ENCODE measurements at regions not wholly inside any gene's neighbourhood (a gene's known extent, or its start where the extent isn't known, plus 50 kb on each side); places are given as distances from the start of the nearest gene placed in this dataset.

GRCh38 chr13:73937441-73937840 lies 196.8 kb downstream of the KLF12 start:
- DNase-seq (ENCODE audit: low spot score), result no peak
- TF ChIP-seq, protein P1, sequence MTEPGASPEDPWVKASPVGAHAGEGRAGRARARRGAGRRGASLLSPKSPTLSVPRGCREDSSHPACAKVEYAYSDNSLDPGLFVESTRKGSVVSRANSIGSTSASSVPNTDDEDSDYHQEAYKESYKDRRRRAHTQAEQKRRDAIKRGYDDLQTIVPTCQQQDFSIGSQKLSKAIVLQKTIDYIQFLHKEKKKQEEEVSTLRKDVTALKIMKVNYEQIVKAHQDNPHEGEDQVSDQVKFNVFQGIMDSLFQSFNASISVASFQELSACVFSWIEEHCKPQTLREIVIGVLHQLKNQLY (CRISPR knock-in tag; IDR thresholded peaks at IDR 0.05), result no peak
- no peak for TF ChIP-seq ZNF121 (CRISPR knock-in tag; IDR thresholded peaks at IDR 0.05)
- no peak for TF ChIP-seq NFE2L1 (CRISPR knock-in tag; IDR thresholded peaks at IDR 0.05)
- TF ChIP-seq JUN (CRISPR knock-in tag; IDR thresholded peaks at IDR 0.05), result no peak
- no peak for TF ChIP-seq FOXK1 (CRISPR knock-in tag; IDR thresholded peaks at IDR 0.05)
- no peak for TF ChIP-seq SMAD3 (CRISPR knock-in tag; IDR thresholded peaks at IDR 0.05; ENCODE audit: borderline replicate concordance)
- TF ChIP-seq NFYB (CRISPR knock-in tag; conservative IDR thresholded peaks at IDR 0.05; ENCODE audit: low read depth), result no peak
- TF ChIP-seq NR2C2 (CRISPR knock-in tag; IDR thresholded peaks at IDR 0.05), result no peak
- TF ChIP-seq, protein P2, sequence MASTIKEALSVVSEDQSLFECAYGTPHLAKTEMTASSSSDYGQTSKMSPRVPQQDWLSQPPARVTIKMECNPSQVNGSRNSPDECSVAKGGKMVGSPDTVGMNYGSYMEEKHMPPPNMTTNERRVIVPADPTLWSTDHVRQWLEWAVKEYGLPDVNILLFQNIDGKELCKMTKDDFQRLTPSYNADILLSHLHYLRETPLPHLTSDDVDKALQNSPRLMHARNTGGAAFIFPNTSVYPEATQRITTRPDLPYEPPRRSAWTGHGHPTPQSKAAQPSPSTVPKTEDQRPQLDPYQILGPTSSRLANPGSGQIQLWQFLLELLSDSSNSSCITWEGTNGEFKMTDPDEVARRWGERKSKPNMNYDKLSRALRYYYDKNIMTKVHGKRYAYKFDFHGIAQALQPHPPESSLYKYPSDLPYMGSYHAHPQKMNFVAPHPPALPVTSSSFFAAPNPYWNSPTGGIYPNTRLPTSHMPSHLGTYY (CRISPR knock-in tag; IDR thresholded peaks at IDR 0.05), result no peak
- no peak for TF ChIP-seq ZNF232 (CRISPR knock-in tag; IDR thresholded peaks at IDR 0.05)
- TF ChIP-seq ZNF317 (CRISPR knock-in tag; IDR thresholded peaks at IDR 0.05; ENCODE audit: borderline replicate concordance, low read depth), result no peak
- TF ChIP-seq NFATC4 (CRISPR knock-in tag; IDR thresholded peaks at IDR 0.05), result no peak
- TF ChIP-seq CREM (CRISPR knock-in tag; IDR thresholded peaks at IDR 0.05), result no peak
- no peak for TF ChIP-seq IRF2 (CRISPR knock-in tag; IDR thresholded peaks at IDR 0.05; ENCODE audit: borderline replicate concordance, low read depth)
- ChIA-PET CTCF (no interaction called here), POLR2A (no interaction called here)
- Mint-ChIP-seq H3K27me3 (ENCODE audit: low read depth) (no peaks in the 10 kb centered on the region), H3K36me3 (peaks cover 2% of the 10 kb centered on the region; the same call in 1 of the 2 replicates), H3K27ac (no peak overlapping the region), H3K4me1 (peaks cover 43% of the 10 kb centered on the region), H3K4me3 (no peak overlapping the region), H3K9me3 (0 out of 2 replicates have a peak, but pooled peaks cover 2% of the 10 kb centered on the region)
- no peak for ATAC-seq

DNA sequence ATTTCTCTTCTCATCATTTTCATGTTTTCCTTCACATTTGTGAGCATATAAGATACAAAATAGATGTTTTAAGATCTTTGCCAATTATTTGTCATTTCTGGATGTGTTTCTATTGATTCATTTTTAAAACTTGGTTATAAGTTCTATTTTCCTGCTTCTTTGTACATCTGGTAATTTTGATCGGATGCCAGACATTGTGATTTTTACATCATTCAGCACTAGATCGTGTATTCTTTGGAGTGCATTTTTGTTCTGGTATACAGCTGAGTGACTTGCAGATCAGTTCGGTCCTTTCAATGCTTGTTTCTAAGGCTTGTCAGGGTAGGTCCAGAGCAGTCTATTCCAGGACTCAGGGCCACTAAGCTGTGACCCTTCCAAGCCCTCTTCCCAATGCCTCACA lies 198.2 kb downstream of the KLF12 start:
- Mint-ChIP-seq H3K4me1 (peaks cover 43% of the 10 kb centered on the region), H3K27ac (no peak overlapping the region), H3K27me3 (ENCODE audit: low read depth) (no peaks in the 10 kb centered on the region), H3K4me3 (no peak overlapping the region), H3K9me3 (0 out of 2 replicates have a peak, but pooled peaks cover 2% of the 10 kb centered on the region), H3K36me3 (peaks cover 2% of the 10 kb centered on the region; the same call in 1 of the 2 replicates)
- ATAC-seq (no peak), DNase-seq (ENCODE audit: low spot score) (no peak)
- TF ChIP-seq USF2 (CRISPR knock-in tag; IDR thresholded peaks at IDR 0.05), result no peak
- TF ChIP-seq, protein P3, sequence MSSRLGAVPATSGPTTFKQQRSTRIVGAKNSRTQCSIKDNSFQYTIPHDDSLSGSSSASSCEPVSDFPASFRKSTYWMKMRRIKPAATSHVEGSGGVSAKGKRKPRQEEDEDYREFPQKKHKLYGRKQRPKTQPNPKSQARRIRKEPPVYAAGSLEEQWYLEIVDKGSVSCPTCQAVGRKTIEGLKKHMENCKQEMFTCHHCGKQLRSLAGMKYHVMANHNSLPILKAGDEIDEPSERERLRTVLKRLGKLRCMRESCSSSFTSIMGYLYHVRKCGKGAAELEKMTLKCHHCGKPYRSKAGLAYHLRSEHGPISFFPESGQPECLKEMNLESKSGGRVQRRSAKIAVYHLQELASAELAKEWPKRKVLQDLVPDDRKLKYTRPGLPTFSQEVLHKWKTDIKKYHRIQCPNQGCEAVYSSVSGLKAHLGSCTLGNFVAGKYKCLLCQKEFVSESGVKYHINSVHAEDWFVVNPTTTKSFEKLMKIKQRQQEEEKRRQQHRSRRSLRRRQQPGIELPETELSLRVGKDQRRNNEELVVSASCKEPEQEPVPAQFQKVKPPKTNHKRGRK (CRISPR knock-in tag; IDR thresholded peaks at IDR 0.05; ENCODE audit: borderline replicate concordance), result no peak
- TF ChIP-seq, protein P4, sequence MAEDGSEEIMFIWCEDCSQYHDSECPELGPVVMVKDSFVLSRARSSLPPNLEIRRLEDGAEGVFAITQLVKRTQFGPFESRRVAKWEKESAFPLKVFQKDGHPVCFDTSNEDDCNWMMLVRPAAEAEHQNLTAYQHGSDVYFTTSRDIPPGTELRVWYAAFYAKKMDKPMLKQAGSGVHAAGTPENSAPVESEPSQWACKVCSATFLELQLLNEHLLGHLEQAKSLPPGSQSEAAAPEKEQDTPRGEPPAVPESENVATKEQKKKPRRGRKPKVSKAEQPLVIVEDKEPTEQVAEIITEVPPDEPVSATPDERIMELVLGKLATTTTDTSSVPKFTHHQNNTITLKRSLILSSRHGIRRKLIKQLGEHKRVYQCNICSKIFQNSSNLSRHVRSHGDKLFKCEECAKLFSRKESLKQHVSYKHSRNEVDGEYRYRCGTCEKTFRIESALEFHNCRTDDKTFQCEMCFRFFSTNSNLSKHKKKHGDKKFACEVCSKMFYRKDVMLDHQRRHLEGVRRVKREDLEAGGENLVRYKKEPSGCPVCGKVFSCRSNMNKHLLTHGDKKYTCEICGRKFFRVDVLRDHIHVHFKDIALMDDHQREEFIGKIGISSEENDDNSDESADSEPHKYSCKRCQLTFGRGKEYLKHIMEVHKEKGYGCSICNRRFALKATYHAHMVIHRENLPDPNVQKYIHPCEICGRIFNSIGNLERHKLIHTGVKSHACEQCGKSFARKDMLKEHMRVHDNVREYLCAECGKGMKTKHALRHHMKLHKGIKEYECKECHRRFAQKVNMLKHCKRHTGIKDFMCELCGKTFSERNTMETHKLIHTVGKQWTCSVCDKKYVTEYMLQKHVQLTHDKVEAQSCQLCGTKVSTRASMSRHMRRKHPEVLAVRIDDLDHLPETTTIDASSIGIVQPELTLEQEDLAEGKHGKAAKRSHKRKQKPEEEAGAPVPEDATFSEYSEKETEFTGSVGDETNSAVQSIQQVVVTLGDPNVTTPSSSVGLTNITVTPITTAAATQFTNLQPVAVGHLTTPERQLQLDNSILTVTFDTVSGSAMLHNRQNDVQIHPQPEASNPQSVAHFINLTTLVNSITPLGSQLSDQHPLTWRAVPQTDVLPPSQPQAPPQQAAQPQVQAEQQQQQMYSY (CRISPR knock-in tag; IDR thresholded peaks at IDR 0.05), result no peak
- TF ChIP-seq, protein P2 (CRISPR knock-in tag; IDR thresholded peaks at IDR 0.05), result no peak
- TF ChIP-seq, protein P5, sequence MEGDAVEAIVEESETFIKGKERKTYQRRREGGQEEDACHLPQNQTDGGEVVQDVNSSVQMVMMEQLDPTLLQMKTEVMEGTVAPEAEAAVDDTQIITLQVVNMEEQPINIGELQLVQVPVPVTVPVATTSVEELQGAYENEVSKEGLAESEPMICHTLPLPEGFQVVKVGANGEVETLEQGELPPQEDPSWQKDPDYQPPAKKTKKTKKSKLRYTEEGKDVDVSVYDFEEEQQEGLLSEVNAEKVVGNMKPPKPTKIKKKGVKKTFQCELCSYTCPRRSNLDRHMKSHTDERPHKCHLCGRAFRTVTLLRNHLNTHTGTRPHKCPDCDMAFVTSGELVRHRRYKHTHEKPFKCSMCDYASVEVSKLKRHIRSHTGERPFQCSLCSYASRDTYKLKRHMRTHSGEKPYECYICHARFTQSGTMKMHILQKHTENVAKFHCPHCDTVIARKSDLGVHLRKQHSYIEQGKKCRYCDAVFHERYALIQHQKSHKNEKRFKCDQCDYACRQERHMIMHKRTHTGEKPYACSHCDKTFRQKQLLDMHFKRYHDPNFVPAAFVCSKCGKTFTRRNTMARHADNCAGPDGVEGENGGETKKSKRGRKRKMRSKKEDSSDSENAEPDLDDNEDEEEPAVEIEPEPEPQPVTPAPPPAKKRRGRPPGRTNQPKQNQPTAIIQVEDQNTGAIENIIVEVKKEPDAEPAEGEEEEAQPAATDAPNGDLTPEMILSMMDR (IDR thresholded peaks at IDR 0.05), result no peak
- no peak for TF ChIP-seq MXD4 (CRISPR knock-in tag; IDR thresholded peaks at IDR 0.05; ENCODE audit: borderline replicate concordance)
- no peak for TF ChIP-seq ZNF317 (CRISPR knock-in tag; IDR thresholded peaks at IDR 0.05; ENCODE audit: borderline replicate concordance, low read depth)
- POLR2A ChIA-PET, result no interaction called here
- CTCF ChIA-PET, result no interaction called here

Data from WTC11 (cell line).